ENCODE measurements at regions not wholly inside any gene's neighbourhood (a gene's known extent, or its start where the extent isn't known, plus 50 kb on each side); places are given as distances from the start of the nearest gene placed in this dataset.
A peak's percentile ranks its signal among the peaks of the same experiment; 100 is the strongest.

- no peaks in the 10 kb centered on the region for H3K36me3 ChIP-seq (ENCODE audit: insufficient read depth, low read length)
- no peaks in the 10 kb centered on the region for H3K79me2 ChIP-seq (ENCODE audit: insufficient read depth, low read length)
- ATAC-seq (ENCODE audit: insufficient read depth, low read depth) (no peak), DNase-seq (no peak)
- H3K9me3 ChIP-seq (ENCODE audit: insufficient read depth, low read length, severe bottlenecking): no peaks in the 10 kb centered on the region
- H3K4me1 ChIP-seq (ENCODE audit: insufficient read depth, low read length): peaks cover 7% of the 10 kb centered on the region; the same call in 1 of the 2 replicates
- no peaks in the 10 kb centered on the region for H3K27me3 ChIP-seq (ENCODE audit: insufficient read depth, low read length, poor library complexity)
- no peak overlapping the region for H3K9ac ChIP-seq (ENCODE audit: low read depth, low read length)
- no peaks in the 10 kb centered on the region for H4K20me1 ChIP-seq (ENCODE audit: insufficient read depth, low read length)
- no peak overlapping the region for H3K4me3 ChIP-seq (ENCODE audit: low read depth in 1 of 2, low read length in 2 of 2)
- H3K4me2 ChIP-seq (ENCODE audit: insufficient read depth, low read length): no peak overlapping the region
- H3K27ac ChIP-seq (ENCODE audit: low read length): no peak overlapping the region
- TF ChIP-seq CTCF (IDR thresholded peaks at IDR 0.05; ENCODE audit: borderline replicate concordance, extremely low read depth, low read length, poor library complexity, severe bottlenecking) (no peak), EZH2 (IDR thresholded peaks at IDR 0.05; ENCODE audit: borderline replicate concordance, low read depth, low read length, severe bottlenecking) (no peak)
- H2AFZ ChIP-seq (ENCODE audit: low read depth, low read length): no peak overlapping the region
Measured at GRCh38 chr4:131081069-131081468, 1985.1 kb downstream of the C4orf33 start.

GRCh38 chr4:131084997-131085396, 1989.0 kb downstream of the C4orf33 start:
- no peak for DNase-seq
- 0 out of 2 replicates have a peak overlapping the region, but pooled peaks have one; percentile 23 for H2AFZ ChIP-seq (ENCODE audit: low read depth, low read length)
- no peaks in the 10 kb centered on the region for H3K9me3 ChIP-seq (ENCODE audit: insufficient read depth, low read length, severe bottlenecking)
- TF ChIP-seq EZH2 (IDR thresholded peaks at IDR 0.05; ENCODE audit: borderline replicate concordance, low read depth, low read length, severe bottlenecking) (no peak), CTCF (IDR thresholded peaks at IDR 0.05; ENCODE audit: borderline replicate concordance, extremely low read depth, low read length, poor library complexity, severe bottlenecking) (no peak)
- H3K9ac ChIP-seq (ENCODE audit: low read depth, low read length): no peak overlapping the region
- H4K20me1 ChIP-seq (ENCODE audit: insufficient read depth, low read length): no peaks in the 10 kb centered on the region
- H3K36me3 ChIP-seq (ENCODE audit: insufficient read depth, low read length): no peaks in the 10 kb centered on the region
- H3K27me3 ChIP-seq (ENCODE audit: insufficient read depth, low read length, poor library complexity): no peaks in the 10 kb centered on the region
- H3K79me2 ChIP-seq (ENCODE audit: insufficient read depth, low read length): no peaks in the 10 kb centered on the region
- no peak for ATAC-seq (ENCODE audit: insufficient read depth, low read depth)
- H3K27ac ChIP-seq (ENCODE audit: low read length): no peak overlapping the region
- H3K4me2 ChIP-seq (ENCODE audit: insufficient read depth, low read length): peak overlapping the region; percentile 55; the same call in 1 of the 2 replicates
- no peak overlapping the region for H3K4me3 ChIP-seq (ENCODE audit: low read depth in 1 of 2, low read length in 2 of 2)
- H3K4me1 ChIP-seq (ENCODE audit: insufficient read depth, low read length): peaks cover 7% of the 10 kb centered on the region; the same call in 1 of the 2 replicates

GRCh38 chr4:131091896-131092295, 1995.9 kb downstream of the C4orf33 start:
- H3K4me3 ChIP-seq (ENCODE audit: low read depth in 1 of 2, low read length in 2 of 2): no peak overlapping the region
- H3K4me1 ChIP-seq (ENCODE audit: insufficient read depth, low read length): no peaks in the 10 kb centered on the region
- no peaks in the 10 kb centered on the region for H3K79me2 ChIP-seq (ENCODE audit: insufficient read depth, low read length)
- no peak for DNase-seq
- no peaks in the 10 kb centered on the region for H3K27me3 ChIP-seq (ENCODE audit: insufficient read depth, low read length, poor library complexity)
- H3K9me3 ChIP-seq (ENCODE audit: insufficient read depth, low read length, severe bottlenecking): no peaks in the 10 kb centered on the region
- no peaks in the 10 kb centered on the region for H4K20me1 ChIP-seq (ENCODE audit: insufficient read depth, low read length)
- no peak overlapping the region for H3K27ac ChIP-seq (ENCODE audit: low read length)
- H3K9ac ChIP-seq (ENCODE audit: low read depth, low read length): no peak overlapping the region
- H3K36me3 ChIP-seq (ENCODE audit: insufficient read depth, low read length): no peaks in the 10 kb centered on the region
- H2AFZ ChIP-seq (ENCODE audit: low read depth, low read length): no peak overlapping the region
- ATAC-seq (ENCODE audit: insufficient read depth, low read depth): peak; percentile 78
- H3K4me2 ChIP-seq (ENCODE audit: insufficient read depth, low read length): no peak overlapping the region
- TF ChIP-seq CTCF (IDR thresholded peaks at IDR 0.05; ENCODE audit: borderline replicate concordance, extremely low read depth, low read length, poor library complexity, severe bottlenecking) (peak; percentile 60), EZH2 (IDR thresholded peaks at IDR 0.05; ENCODE audit: borderline replicate concordance, low read depth, low read length, severe bottlenecking) (no peak)

- H3K4me3 ChIP-seq (ENCODE audit: low read depth in 1 of 2, low read length in 2 of 2): no peak overlapping the region
- H3K9me3 ChIP-seq (ENCODE audit: insufficient read depth, low read length, severe bottlenecking): no peaks in the 10 kb centered on the region
- H3K9ac ChIP-seq (ENCODE audit: low read depth, low read length): no peak overlapping the region
- TF ChIP-seq EZH2 (IDR thresholded peaks at IDR 0.05; ENCODE audit: borderline replicate concordance, low read depth, low read length, severe bottlenecking) (no peak), CTCF (IDR thresholded peaks at IDR 0.05; ENCODE audit: borderline replicate concordance, extremely low read depth, low read length, poor library complexity, severe bottlenecking) (no peak)
- no peaks in the 10 kb centered on the region for H3K27me3 ChIP-seq (ENCODE audit: insufficient read depth, low read length, poor library complexity)
- H3K27ac ChIP-seq (ENCODE audit: low read length): no peak overlapping the region
- no peaks in the 10 kb centered on the region for H3K4me1 ChIP-seq (ENCODE audit: insufficient read depth, low read length)
- no peaks in the 10 kb centered on the region for H3K79me2 ChIP-seq (ENCODE audit: insufficient read depth, low read length)
- ATAC-seq (ENCODE audit: insufficient read depth, low read depth) (peak; percentile 40; the same call in 1 of the 3 replicates), DNase-seq (no peak)
- H3K36me3 ChIP-seq (ENCODE audit: insufficient read depth, low read length): no peaks in the 10 kb centered on the region
- H3K4me2 ChIP-seq (ENCODE audit: insufficient read depth, low read length): no peak overlapping the region
- H2AFZ ChIP-seq (ENCODE audit: low read depth, low read length): no peak overlapping the region
- no peaks in the 10 kb centered on the region for H4K20me1 ChIP-seq (ENCODE audit: insufficient read depth, low read length)
Measured at GRCh38 chr4:131093303-131093702, 1997.4 kb downstream of the C4orf33 start.

All from DND-41 (cell line).